ENCODE measurements at regions not wholly inside any gene's neighbourhood (a gene's known extent, or its start where the extent isn't known, plus 50 kb on each side); places are given as distances from the start of the nearest gene placed in this dataset.

DNA sequence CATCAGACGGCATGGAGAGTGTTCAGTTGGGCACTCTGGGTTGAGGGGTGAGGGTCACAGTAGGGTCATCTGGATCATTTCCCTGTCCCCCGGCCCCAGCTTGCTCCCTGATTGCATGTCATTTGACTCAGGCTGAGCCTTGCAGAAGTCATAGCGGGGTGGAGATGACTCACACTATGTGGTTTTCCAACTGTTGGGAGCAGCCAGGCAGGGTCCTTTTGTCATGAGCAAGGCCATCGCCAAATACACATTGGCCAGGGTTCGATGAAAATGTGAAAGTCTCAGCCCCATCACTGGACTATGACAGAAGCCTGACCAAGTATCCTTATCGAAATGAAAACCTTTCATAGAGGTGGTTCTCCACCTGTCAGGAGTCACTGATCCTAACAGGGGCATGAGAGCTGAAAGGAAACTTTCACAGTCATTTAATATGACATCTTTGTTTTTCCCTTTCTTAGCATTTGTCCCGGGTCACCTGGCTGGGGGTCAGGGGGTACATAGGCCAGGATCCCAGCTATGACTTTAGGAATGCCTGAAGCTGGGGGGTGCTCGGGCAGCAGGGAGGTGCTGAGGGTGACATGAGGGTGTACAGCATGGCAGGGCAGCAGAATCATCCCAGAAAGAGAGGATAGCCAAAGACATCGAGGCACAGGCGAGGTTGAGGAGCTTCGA lies 70.2 kb upstream of the CD93 start:
- TF ChIP-seq, protein P1, sequence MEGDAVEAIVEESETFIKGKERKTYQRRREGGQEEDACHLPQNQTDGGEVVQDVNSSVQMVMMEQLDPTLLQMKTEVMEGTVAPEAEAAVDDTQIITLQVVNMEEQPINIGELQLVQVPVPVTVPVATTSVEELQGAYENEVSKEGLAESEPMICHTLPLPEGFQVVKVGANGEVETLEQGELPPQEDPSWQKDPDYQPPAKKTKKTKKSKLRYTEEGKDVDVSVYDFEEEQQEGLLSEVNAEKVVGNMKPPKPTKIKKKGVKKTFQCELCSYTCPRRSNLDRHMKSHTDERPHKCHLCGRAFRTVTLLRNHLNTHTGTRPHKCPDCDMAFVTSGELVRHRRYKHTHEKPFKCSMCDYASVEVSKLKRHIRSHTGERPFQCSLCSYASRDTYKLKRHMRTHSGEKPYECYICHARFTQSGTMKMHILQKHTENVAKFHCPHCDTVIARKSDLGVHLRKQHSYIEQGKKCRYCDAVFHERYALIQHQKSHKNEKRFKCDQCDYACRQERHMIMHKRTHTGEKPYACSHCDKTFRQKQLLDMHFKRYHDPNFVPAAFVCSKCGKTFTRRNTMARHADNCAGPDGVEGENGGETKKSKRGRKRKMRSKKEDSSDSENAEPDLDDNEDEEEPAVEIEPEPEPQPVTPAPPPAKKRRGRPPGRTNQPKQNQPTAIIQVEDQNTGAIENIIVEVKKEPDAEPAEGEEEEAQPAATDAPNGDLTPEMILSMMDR (conservative IDR thresholded peaks at IDR 0.05; ENCODE audit: low read depth in 2 of 2), result no peak
- no peak for TF ChIP-seq POLR2AphosphoS5 (IDR thresholded peaks at IDR 0.05; ENCODE audit: low read depth)
- TF ChIP-seq EZH2phosphoT487 (IDR thresholded peaks at IDR 0.05; ENCODE audit: unreplicated experiment), result no peak
- TF ChIP-seq, protein P2, sequence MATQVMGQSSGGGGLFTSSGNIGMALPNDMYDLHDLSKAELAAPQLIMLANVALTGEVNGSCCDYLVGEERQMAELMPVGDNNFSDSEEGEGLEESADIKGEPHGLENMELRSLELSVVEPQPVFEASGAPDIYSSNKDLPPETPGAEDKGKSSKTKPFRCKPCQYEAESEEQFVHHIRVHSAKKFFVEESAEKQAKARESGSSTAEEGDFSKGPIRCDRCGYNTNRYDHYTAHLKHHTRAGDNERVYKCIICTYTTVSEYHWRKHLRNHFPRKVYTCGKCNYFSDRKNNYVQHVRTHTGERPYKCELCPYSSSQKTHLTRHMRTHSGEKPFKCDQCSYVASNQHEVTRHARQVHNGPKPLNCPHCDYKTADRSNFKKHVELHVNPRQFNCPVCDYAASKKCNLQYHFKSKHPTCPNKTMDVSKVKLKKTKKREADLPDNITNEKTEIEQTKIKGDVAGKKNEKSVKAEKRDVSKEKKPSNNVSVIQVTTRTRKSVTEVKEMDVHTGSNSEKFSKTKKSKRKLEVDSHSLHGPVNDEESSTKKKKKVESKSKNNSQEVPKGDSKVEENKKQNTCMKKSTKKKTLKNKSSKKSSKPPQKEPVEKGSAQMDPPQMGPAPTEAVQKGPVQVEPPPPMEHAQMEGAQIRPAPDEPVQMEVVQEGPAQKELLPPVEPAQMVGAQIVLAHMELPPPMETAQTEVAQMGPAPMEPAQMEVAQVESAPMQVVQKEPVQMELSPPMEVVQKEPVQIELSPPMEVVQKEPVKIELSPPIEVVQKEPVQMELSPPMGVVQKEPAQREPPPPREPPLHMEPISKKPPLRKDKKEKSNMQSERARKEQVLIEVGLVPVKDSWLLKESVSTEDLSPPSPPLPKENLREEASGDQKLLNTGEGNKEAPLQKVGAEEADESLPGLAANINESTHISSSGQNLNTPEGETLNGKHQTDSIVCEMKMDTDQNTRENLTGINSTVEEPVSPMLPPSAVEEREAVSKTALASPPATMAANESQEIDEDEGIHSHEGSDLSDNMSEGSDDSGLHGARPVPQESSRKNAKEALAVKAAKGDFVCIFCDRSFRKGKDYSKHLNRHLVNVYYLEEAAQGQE (IDR thresholded peaks at IDR 0.05; ENCODE audit: unreplicated experiment), result no peak
- TF ChIP-seq ZNF114 (CRISPR knock-in tag; IDR thresholded peaks at IDR 0.05), result no peak
- TF ChIP-seq EZH2 (IDR thresholded peaks at IDR 0.05; ENCODE audit: low read depth, unreplicated experiment), result no peak
- TF ChIP-seq, protein P3, sequence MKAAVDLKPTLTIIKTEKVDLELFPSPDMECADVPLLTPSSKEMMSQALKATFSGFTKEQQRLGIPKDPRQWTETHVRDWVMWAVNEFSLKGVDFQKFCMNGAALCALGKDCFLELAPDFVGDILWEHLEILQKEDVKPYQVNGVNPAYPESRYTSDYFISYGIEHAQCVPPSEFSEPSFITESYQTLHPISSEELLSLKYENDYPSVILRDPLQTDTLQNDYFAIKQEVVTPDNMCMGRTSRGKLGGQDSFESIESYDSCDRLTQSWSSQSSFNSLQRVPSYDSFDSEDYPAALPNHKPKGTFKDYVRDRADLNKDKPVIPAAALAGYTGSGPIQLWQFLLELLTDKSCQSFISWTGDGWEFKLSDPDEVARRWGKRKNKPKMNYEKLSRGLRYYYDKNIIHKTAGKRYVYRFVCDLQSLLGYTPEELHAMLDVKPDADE (IDR thresholded peaks at IDR 0.05), result no peak
- TF ChIP-seq CREB1 (CRISPR knock-in tag; IDR thresholded peaks at IDR 0.05; ENCODE audit: low read depth), result no peak
- no peak for TF ChIP-seq ZNF331 (CRISPR knock-in tag; IDR thresholded peaks at IDR 0.05; ENCODE audit: low read depth)
- TF ChIP-seq JUNB (IDR thresholded peaks at IDR 0.05; ENCODE audit: unreplicated experiment), result no peak
- no peak for TF ChIP-seq NANOG (IDR thresholded peaks at IDR 0.05; ENCODE audit: borderline replicate concordance)
